NCI-H2171 treated with DMSO at 0.1 percent for 48 hours (cell line): ENCODE measurements at regions not wholly inside any gene's neighbourhood (a gene's known extent, or its start where the extent isn't known, plus 50 kb on each side); places are given as distances from the start of the nearest gene placed in this dataset.

Experiments
- DNase-seq: peaks from one replicate; lab custom pipeline; 2025; lab: John Stamatoyannopoulos, UW

GRCh38 chr16:5478036-5478435, 380.4 kb upstream of the EEF2KMT start:
- no peak for DNase-seq

- DNase-seq: no peak
Measured at GRCh38 chr16:5477251-5477650, 379.7 kb upstream of the EEF2KMT start.

GRCh38 chr16:5472552-5472951, 375.0 kb upstream of the EEF2KMT start:
- no peak for DNase-seq

- DNase-seq: no peak
Measured at GRCh38 chr16:5468488-5468887, 370.9 kb upstream of the EEF2KMT start.

DNA sequence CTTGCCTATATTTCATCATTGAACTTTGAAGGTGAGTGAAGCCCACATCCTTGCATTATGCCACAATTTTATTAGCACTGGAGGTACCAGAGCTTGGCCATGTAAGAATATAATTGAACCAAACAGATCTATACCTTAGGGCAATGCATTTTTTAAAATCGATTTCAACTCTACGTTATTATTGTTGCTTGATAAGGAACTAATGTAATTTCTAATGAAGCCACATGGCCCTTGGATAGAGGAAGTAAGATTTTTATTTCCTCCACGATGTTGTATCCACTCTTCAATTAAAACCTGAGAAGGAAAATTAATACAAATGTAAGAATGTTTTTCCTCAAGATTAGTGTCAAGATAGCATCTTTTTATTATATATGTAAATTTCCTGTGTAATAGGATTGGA, 370.0 kb upstream of the EEF2KMT start:
- no peak for DNase-seq

DNA sequence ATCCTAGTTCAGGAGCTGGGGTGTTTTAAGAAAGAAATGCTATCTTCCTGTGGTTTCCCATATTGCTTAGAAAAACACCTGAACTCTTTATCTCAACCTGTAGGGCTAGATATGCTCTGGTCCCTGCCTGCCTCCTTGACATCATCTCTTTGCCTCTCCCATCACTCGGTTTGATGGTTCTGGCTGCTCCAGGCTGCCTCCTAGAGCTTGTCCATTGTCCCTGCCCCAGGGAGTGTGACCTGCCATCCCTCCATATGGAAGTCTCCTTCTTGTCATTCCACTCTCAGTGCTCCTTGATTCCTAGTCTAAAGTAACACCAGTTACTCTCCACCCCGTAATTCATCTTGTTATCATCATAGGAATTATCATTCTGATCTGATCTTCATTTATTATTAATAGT, 369.0 kb upstream of the EEF2KMT start:
- no peak for DNase-seq

DNA sequence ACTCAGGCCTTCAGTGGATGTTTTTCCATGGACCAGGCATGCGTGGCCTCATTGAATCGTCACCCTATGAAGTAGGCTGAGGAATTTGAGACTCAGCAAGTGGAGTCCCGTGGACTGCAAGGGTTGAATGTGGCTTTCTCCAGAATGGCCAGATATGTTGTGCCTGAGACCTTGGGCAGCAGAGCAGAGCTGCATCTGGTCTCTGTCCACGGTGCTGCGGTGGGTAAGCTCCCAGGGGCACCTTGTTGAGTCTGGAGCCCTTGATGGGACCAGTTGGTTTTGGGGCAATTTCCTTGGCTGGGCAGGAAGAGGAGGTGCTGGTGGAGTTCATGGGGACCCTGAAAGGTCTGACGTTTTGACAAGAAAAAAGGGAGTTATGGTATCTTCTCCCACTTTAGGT, 368.1 kb upstream of the EEF2KMT start:
- DNase-seq: no peak

DNA sequence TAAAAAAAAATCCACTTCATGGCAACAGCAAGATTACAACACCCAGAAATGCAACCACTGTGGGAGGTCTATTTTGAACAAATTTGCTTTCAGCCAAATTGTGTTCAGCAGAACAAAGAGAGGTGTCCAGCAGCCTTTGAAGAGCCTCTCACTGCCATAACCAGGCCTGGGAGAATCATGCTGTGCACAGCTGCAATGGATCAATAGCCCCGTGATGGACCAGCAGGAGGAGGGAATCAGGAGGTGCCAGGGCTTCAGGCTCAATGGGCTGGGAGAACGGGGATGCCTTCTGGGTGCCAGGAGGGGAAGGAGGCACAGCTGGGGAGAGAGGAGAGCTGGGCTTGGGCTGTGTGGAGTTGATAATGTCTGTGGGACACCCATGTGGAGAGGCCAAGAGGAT, 366.2 kb upstream of the EEF2KMT start:
- DNase-seq: no peak

- DNase-seq: no peak
Measured at GRCh38 chr16:5461574-5461973, 364.0 kb upstream of the EEF2KMT start.

DNA sequence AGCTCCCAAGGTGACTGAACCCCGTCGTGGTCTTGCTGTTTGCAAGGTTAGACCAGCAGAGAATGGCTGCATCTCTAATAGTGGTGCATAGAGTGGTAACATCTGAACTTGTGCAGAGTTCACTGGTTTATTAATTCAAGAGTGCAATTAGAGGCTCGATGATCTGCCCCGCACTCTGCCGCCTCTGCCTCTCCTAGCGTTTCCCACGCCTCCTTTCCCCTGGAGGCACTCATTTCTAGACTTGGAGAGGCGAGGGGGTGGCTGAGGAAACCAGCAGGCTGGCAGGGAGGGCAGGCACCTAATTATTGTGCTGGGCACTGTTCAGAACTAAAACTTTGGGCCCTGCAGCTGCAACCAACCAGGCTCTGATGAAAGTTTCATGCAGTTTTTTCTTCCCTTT, 363.5 kb upstream of the EEF2KMT start:
- DNase-seq: no peak

DNA sequence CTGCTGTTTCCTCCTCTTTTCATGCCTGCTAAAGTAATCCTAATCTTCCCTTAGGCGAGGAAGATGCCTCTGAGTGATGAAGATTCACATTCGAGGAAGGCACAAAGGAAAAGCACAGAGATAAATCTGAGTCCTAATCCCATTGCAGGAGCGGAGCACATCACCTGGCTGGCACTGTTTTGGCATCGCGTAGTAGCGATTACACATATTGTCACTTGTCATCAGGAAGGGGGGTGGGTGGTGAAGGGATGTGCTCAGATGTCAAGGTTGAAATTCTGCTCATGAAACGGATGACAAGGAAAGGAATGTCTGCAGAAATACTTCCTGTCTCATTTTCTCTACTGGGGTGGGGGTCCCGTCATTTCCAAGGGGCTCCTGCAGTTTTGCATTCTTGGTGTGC, 363.1 kb upstream of the EEF2KMT start:
- DNase-seq: no peak

- DNase-seq: no peak
Measured at GRCh38 chr16:5459863-5460262, 362.3 kb upstream of the EEF2KMT start.

DNA sequence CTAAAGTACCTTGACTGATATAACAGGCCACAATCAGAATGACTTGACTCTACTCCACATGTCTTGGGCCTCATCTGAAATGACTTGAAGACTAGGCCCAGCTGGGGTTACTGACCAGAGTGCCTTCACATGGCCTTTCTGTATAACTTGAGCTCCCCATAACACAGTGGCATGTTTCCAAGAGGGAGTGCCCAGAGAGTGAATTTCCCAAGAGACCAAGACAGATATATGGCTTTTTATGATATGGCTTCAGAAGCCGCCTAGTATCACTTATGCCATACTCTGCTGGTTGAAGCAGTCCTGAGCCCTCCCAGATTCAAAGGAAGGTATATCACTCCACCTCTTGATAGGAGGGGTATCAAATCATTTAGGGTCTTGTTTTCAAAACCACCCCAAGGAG, 357.5 kb upstream of the EEF2KMT start:
- DNase-seq: no peak

GRCh38 chr16:5454349-5454748, 356.8 kb upstream of the EEF2KMT start:
- DNase-seq: no peak

DNA sequence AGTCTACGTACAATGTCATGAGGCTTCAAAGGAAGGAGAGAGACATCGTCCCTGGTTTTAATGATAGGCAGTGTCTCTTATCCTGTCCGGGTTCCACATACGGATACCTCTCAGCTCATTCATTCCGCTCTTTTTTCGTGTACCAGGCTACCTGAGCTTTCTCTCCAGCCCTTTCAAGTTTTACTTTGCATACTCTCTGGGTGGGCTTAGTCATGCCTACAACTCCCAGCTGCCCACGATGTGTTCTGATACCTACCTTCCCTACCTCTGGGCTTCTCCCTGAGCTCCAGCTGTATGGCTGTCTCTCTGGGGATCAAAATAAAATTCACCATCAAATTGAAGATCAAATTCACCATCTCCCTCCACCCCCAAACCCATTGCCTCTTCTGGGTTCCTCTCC, 354.0 kb upstream of the EEF2KMT start:
- no peak for DNase-seq

DNA sequence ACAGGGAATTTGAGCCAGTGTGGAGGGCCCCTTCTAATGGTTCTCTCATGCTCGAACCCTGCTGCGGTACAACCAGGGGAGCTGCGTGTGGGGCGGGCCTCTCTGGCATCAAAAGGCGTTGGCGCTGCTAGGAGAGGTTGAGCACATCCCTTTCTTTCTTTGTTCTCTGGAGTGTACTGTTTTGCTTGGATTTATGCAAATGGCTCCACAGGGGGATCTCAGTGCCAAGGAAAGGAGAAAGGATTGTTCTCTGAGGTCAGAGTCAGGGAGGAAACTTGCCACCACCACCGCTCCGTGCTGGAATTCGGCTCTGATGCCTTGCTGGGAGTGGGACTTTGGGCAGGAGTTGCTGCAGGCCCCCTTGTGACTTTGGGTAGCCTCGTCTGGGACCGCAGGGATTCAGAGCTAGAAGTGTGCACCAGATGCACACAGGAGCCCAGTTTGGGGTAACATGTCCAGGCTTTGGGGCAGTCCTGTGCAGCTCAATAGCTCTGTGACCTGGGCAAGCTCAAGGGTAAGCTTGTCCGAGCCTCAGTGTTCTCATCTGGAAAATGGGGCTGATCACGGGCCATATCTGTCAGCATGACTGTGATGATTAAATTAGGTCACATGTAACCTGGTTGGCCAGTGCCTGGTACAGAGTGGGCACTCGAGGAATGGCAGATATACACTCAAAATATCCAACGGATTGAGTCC, 353.0 kb upstream of the EEF2KMT start:
- DNase-seq: no peak

DNA sequence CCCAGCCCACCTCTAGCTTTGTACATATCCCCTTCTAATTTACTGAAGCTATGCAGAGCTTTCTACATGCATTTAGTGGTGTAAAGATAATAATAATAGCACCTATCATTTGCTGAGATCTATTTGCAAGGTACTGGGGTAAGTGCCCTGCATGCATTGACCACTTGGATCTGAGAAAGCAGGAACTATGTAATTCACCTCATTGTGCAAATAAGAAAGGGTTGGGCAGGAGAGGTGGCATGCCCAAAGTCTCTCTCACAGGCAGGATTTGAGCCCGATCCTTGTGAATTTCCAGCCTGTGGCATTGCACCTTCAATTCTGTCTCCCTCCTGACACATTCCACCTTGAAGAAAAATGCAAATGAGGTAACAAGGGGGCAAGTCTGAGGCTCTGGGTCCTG, 352.3 kb upstream of the EEF2KMT start:
- no peak for DNase-seq

- DNase-seq: no peak
Measured at GRCh38 chr16:5448798-5449197, 351.2 kb upstream of the EEF2KMT start.

- DNase-seq: no peak
Measured at GRCh38 chr16:5447734-5448133, 350.1 kb upstream of the EEF2KMT start.

DNA sequence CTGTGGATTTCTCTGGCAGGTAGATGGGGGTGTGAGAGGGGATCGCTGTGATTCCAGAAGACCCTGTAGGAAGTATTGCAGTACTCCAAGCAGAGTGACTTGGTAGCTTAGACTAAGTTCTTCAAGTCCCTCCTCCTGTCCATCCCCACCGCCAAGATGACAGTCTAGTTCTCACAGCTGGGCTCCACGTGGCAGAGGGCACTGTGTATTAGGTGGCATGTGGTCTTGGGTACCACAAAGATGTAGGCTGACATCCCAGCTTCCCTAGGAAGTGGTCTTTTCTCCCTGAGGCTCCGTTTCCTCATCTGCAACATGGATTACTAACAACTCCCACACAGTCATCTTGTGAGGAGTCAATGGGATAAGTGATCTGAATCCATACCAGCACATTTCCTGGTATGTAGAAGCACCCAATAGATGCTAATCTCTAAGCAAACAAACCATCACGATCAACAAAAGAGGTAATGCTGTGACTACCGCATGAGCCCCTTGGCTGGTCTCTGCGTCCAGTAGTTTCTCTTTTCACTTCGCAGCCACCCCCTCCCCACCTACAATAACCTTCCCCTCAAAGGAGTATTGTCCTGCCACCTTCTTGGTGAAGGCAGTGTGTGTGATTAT, 349.1 kb upstream of the EEF2KMT start:
- DNase-seq: no peak

GRCh38 chr16:5444189-5444588, 346.6 kb upstream of the EEF2KMT start:
- DNase-seq: no peak

DNA sequence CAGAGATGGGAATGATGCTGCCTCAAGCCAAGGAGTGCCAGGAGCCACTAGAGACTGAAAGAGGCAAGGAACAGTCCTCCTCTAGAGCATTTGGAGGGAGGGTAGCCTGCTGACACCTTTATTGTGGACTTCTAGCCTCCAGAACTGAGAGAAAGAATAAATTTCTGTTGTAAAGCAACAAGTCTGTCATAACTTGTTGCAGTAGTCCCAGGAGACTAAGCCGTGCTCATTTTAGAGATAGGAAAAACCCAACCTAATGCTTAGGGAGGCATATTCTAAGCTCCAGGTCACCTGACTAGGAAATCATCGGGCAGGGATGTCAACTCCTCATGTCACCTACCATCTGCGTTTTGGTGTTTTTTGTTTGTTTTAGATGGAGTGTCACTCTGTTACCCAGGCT, 345.4 kb upstream of the EEF2KMT start:
- DNase-seq: no peak

GRCh38 chr16:5442054-5442453, 344.5 kb upstream of the EEF2KMT start:
- no peak for DNase-seq

DNA sequence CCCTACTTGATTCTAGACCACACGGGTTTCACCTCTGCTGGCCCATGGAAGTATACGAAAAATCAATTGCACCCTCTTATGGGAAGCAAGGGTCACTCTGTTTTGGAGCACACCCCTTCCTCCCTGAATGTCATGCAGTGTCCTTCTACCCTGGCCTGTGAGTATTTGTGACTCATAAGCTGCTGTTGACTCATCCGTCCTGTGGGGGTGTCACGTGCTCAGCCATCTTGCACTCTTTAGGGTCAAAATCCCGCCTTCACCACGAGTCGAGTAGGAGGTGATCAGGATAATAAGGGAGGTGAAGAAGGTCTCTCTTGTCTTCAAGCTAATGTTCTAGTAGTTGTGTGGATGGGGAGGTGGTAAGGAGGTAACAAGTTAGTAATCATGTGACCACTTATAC, 341.0 kb upstream of the EEF2KMT start:
- DNase-seq: no peak
